Bronchial epithelial cell (primary cell): ENCODE measurements at regions not wholly inside any gene's neighbourhood (a gene's known extent, or its start where the extent isn't known, plus 50 kb on each side); places are given as distances from the start of the nearest gene placed in this dataset.
"Not testable (repeated sequence)": the region's sequence is repeated elsewhere in the genome, so short reads cannot be mapped to it uniquely, and the experiment has no call there.

Source experiments
- DNase-seq: peaks from one replicate; pipeline ENCODE4 v3.0.0-alpha.2; 2010; ENCODE audit warnings: low read depth
- FAIRE-seq: peaks from 2 replicates; lab custom pipeline; 2011; peaks lifted over from hg19 to GRCh38; lab: Jason Lieb, UNC
- H3K27me3 ChIP-seq: 2 replicates; pipeline ENCODE4 v1.5.1; 2011; ENCODE audit warnings: low read length; ENCODE audit not compliant: control insufficient read depth, insufficient read depth
- H3K36me3 ChIP-seq: 2 replicates; pipeline ENCODE4 v1.5.1; 2011; ENCODE audit warnings: low read length; ENCODE audit not compliant: control insufficient read depth, insufficient read depth
- H3K4me3 ChIP-seq: 2 replicates; pipeline ENCODE4 v1.5.1; 2011; ENCODE audit warnings: mild to moderate bottlenecking, low read depth, low read length, control low read depth
- TF ChIP-seq, protein P1 (sequence below): IDR thresholded peaks from 2 replicates; pipeline ENCODE4 v1.5.1; 2011; ENCODE audit warnings: mild to moderate bottlenecking, moderate library complexity, low read length, control low read depth, inconsistent platforms; ENCODE audit not compliant: insufficient read depth, severe bottlenecking

GRCh38 chrX:25112156-25112555 lies 96.4 kb upstream of the ARX start:
- DNase-seq (no peak), FAIRE-seq (no peak)
- TF ChIP-seq, protein P1, sequence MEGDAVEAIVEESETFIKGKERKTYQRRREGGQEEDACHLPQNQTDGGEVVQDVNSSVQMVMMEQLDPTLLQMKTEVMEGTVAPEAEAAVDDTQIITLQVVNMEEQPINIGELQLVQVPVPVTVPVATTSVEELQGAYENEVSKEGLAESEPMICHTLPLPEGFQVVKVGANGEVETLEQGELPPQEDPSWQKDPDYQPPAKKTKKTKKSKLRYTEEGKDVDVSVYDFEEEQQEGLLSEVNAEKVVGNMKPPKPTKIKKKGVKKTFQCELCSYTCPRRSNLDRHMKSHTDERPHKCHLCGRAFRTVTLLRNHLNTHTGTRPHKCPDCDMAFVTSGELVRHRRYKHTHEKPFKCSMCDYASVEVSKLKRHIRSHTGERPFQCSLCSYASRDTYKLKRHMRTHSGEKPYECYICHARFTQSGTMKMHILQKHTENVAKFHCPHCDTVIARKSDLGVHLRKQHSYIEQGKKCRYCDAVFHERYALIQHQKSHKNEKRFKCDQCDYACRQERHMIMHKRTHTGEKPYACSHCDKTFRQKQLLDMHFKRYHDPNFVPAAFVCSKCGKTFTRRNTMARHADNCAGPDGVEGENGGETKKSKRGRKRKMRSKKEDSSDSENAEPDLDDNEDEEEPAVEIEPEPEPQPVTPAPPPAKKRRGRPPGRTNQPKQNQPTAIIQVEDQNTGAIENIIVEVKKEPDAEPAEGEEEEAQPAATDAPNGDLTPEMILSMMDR: no peak

DNA sequence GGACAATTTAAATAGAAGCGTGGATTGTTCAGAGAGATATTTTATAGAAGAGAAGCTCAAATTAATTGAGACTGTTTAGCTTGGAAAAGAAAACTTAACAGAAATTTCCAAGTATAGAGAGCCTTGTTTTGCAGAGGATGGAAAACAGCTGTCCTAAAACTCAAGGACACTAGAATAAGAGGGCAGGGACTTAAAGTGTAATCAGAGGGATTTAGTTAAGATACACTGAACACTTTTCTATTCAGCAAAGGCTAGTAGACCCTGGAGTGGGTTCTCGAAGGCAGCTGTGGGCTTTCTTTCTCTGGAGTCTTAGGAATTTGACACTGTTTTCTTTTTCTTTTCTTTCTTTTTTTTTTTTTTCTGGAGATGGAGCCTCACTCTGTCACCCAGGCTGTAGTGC lies 92.7 kb upstream of the ARX start:
- no peak for FAIRE-seq
- H3K4me3 ChIP-seq: no peak overlapping the region
- TF ChIP-seq, protein P1: no peak
- DNase-seq: no peak
- H3K36me3 ChIP-seq: no peaks in the 10 kb centered on the region
- H3K27me3 ChIP-seq: no peaks in the 10 kb centered on the region

More at GRCh38 chrX:25112156-25112555, 96.4 kb upstream of the ARX start:
- no peaks in the 10 kb centered on the region for H3K27me3 ChIP-seq
- no peaks in the 10 kb centered on the region for H3K36me3 ChIP-seq
- H3K4me3 ChIP-seq: no peak overlapping the region

- Histone ChIP-seq H3K27me3 (no peaks in the 10 kb centered on the region), H3K36me3 (no peaks in the 10 kb centered on the region), H3K4me3 (no peak overlapping the region)
- TF ChIP-seq, protein P1: no peak
- no peak for DNase-seq
- no peak for FAIRE-seq
These were observed 89.5 kb upstream of the ARX start for GRCh38 chrX:25105221-25105620.

DNA sequence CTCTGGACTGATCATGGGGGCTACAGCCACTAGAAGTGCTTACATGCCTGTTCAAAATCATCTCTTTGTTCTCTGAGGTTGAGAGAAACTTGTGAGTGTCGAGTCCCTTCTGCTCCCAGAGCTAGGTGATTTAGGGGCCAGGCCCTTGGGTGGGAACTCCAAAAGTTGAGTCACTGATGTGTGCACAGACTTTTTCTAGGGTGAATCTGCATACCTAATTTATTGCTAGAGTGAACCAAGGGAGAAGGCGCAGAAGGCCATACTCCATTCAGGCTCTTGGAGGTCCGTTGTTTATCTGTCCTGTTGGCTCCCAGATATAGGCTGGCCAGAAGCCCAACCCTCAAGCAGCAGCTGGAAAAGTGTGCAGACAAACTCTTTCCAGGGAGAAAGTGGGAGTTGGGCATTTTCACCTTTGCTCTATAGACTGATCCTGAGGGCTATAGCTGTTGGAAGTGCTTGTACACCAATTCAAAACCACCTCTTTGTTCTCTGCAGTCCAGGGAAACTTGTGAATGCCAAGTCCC lies 80.8 kb upstream of the ARX start:
- TF ChIP-seq, protein P1: no peak
- FAIRE-seq: no peak
- no peak for DNase-seq

GRCh38 chrX:25091152-25091551 lies 75.4 kb upstream of the ARX start:
- H3K27me3 ChIP-seq, H3K4me3 ChIP-seq, FAIRE-seq, H3K36me3 ChIP-seq, DNase-seq: not testable (repeated sequence)

More for the DNA sequence above, 80.8 kb upstream of the ARX start:
- Histone ChIP-seq H3K4me3 (no peak overlapping the region), H3K36me3 (no peaks in the 10 kb centered on the region), H3K27me3 (no peaks in the 10 kb centered on the region)

DNA sequence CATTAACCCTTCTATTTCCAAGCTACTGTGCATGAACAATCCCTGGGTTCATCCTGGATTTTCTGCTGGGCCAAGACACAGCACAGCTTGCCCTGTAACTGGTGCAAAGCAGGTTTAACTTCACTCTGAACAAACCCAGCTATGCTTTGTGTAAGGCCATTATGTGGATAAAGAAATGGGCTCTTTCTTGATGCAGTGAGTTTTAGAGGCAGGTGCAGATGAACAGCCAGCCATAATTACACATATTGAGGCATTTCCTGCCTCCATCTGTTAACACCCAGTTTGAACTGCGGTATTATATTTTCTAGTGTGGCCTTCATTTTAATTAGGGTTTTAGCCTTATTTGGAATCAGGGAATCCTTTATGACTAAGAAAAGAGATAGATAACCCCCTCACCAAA lies 68.7 kb upstream of the ARX start:
- no peaks in the 10 kb centered on the region for H3K27me3 ChIP-seq
- no peaks in the 10 kb centered on the region for H3K36me3 ChIP-seq
- DNase-seq (no peak), FAIRE-seq (no peak)
- no peak overlapping the region for H3K4me3 ChIP-seq
- TF ChIP-seq, protein P1: no peak
